Stimulated activated CD4-positive, alpha-beta T cell treated with anti-CD3 and anti-CD28 coated beads, Interleukin-1b, Interleukin-23, amount 100 ng/mL, for 48 hours (primary cell): ENCODE measurements at regions not wholly inside any gene's neighbourhood (a gene's known extent, or its start where the extent isn't known, plus 50 kb on each side); places are given as distances from the start of the nearest gene placed in this dataset.

Experiments used
- DNase-seq: peaks from one replicate; pipeline ENCODE4 v3.0.0-alpha.2; 2020

DNA sequence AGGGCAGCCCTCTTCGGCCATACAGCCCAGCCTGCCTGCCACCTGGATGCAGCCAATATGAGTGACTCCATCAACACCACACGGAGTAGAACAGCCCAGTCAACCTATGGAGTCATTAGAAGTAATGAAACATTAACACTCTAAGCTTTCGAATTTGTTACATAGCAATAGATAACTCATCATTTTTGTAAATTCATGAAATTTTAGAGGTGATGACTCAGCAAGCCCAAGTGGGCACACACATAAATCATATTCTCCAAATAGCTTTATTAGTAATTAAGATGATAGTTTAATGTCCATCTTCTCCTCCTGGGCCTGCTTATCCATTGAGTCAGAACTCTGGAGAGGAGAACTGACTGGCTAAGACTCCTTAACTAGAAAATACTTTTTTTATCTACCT lies 335.0 kb upstream of the KCNH8 start:
- no peak for DNase-seq

DNA sequence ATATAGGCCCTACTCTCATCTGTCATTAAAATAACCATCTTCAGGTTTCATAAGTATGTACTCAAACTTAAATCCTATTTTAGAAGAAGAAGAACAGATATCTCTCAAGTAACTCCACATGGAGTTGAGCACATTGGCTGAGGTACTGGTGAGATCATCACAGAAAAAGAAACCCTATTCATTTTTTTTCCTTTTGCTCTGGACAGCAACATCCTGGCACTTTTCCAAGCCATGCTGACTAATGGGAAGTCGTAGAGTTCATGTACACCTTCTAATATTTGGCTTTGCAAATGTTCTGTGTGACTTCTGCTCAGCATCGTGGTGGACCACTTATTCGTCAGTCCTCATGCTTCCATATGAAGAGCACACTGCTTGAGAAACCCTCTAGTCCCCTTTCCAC lies 336.0 kb upstream of the KCNH8 start:
- DNase-seq, result no peak

DNA sequence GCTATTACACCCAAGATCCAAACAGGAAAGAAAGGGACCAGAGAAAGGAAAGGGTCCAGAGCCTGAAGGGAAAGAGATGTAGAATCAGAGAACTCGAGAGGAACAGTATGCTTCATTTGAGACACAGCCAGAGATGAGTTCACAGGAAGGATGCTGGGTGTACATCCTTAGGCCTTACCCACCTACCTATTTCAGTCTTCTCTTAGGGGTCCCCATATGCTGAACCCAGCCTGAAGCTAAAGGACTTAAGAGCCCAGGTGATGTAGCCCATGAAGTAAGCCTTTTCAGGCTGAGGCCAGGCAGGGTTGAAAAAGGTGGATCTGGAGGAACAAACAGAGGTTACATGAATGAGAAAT lies 338.0 kb upstream of the KCNH8 start:
- DNase-seq, result no peak

DNA sequence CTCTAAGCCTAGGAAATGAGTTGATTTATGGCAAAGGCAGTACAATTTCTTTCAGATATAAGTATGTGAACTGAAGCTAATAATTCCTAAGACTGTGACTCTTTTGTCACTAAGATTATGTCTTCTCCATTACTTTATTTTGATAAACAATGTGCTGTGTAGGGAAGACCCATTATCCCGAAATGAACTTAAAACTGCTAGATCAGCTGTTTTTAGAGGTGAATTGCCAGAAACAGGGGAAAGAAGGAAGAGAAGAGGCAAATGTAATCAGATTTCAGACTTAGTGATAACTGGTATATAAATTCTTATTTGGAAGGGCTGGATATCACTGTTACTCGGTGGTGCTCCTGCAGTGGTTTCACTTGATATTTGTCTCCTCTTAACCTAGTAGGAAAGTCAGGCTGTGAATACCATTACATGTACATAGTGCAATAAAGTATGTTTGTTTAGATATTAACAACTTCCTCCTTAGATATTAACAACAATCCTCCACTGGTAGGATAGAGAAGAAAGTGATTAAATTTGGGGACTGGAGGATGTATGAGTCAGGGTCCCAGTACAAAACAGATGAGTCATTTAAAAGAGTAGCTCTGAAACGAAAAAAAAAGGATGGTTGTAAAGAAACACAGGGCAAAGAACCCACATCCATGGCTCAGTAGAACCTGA lies 338.5 kb upstream of the KCNH8 start:
- DNase-seq, result no peak

DNA sequence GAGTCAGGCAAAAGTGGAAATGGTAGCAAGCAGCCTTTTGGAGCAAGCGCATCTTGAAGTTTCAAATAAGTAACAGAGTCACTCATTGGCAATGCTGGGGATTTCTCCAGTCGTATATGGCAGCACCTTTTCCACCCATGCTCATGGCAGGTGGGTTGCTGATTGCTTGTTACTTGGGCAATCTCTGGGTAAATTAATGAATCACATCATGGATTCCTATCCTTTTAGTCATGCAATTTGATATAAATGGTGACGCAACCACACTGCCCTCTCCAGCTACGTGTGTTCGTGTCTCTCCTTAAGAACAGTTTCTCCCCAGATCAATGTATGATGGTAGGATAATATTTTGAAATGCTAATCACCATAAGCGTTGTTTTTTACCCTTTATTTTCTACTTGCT lies 339.9 kb upstream of the KCNH8 start:
- peak; percentile 18 for DNase-seq

DNA sequence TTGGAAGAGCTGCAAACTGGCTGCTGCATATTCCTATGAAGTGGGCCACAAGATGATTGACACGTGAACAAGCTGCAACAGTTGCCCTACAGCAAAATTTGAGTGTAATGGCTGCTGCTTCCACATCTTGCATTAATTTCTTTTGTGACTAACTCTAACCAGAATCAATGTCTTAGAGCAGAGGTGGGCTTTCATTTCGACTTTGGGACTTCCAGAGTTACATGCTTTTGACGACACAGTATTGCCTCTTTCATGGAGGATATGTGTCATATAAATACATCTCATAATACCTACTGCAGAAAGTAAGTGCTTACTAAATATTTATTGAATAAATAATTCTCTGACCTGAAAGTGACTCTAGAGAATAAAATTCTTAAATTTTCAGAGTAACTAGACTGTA lies 340.7 kb upstream of the KCNH8 start:
- DNase-seq, result no peak

DNA sequence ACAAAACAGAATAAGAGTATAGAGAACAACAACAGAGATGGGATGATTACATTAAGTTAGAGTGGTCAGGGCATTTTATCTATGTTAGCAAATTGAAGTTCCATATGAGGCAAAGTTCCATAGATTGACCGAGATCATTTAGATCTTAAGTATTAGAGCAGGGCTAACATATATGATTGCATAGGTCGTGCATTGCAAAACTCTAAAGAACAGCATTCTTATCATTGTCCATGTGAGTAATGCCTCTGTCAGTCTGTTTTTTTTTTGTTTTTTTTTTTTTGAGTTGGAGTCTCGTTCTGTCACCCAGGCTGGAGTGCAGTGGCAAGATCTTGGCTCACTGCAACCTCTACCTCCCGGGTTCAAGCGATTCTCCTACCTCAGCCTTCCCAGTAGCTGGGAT lies 341.7 kb upstream of the KCNH8 start:
- DNase-seq, result no peak

DNA sequence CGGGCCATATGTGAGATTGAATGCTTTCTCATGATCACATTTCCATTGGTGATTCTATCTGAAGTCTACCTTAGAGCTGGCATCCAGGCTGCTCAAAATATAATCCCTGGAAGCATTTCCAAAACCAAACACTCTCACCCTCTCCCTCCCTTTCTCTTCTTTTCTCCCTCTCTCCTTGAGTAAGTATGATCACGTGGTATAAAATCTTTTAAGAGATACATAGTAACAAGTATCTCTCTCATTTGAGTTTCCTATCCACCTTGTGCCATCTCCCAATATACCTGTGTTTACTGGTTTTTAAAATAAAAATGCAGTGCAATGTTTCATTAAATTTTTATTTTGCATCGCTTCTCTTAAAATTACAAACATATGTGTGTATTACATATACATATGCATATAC lies 350.9 kb upstream of the KCNH8 start:
- no peak for DNase-seq

DNA sequence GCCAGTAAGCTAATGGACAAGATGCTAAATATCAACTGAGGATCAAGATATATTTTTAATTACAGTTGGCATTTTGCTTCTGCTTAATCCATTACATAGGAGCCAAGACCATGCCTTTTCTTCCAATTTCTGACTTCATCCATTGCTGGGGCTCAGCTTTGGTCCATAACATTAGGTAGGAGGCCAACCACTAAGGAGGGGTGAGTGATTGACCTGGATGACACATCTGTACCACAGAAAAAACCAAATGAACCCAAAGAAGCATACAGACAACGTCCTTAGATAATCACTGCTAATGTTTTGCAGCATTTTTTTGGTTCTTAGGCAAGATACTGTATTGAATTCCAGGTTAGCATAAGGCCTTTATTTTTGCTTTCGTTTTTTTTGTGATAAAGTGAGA lies 353.2 kb upstream of the KCNH8 start:
- DNase-seq, result no peak

DNA sequence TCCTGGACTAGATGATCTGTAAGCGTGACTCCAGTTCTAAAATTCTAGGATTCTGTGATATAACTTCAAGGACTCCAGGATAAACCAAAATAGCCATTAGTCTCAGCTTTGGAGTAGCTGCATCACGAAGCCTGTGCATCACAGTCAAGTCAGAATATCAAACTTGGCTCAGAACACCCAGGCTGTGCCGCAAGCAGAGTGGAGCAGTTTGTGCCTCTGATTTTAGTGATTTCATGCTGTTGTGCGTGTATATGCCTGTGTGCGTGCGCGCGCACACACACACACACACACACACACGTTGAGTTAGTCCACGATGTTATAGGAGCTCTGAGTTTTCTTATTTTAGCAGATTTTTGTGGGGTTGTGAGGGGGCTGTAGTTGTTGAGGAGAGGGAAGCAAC lies 356.6 kb upstream of the KCNH8 start:
- no peak for DNase-seq

DNA sequence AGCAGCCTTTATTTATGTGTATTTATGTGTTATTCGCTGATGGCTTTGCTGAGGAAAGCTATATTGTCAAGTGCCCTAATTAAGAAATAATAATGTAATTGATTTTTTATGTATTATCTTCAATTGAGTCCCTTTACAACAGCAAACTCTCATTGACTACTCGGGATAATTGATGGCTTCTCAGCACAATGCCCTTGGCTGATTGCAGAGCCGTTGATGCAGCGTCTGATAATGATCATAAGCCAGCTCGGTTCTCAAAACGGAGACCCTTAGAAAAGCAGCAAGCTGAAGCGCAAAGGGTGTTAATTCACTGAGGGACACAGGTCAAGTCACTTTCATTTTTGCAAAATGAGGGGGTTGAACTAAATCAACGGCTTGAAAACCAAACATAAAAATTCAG lies 357.1 kb upstream of the KCNH8 start:
- DNase-seq, result no peak

DNA sequence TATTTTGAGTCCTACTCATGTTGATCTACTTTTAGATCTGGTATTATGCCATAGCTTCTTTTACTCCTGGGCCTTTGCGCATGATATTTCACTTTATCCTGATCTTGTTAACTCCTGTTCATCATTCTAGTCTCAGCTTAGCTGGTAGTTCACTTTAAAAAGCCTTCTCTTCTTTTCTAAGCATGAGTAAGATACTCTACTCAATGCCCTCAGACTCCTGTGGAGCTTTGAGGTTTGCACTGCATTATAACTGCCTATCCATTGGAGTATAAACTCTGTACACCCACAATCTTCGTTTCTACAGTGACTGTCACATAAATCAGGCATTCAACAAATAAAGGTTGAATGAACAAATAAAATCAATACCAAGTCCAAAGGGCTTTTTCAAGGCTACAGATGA lies 357.9 kb upstream of the KCNH8 start:
- no peak for DNase-seq

DNA sequence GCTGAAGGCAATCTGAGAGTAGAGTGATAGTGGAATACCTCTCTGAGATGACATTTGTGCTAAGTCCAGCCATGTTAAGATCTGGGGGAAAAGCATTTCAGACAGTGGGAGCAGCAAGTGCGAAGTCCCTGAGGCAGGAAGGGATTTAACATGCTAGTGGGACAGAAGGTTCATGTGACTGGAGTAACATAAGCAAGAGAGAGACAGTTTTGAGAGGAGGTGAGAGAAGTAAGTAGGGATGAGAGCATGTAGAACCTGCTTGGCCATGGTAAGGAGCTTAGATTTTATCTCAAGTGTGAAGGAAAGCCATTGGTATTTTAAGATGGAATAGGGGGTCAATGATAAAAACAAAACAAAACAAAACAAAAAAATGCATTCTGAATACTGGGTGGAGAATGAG lies 358.6 kb upstream of the KCNH8 start:
- no peak for DNase-seq

DNA sequence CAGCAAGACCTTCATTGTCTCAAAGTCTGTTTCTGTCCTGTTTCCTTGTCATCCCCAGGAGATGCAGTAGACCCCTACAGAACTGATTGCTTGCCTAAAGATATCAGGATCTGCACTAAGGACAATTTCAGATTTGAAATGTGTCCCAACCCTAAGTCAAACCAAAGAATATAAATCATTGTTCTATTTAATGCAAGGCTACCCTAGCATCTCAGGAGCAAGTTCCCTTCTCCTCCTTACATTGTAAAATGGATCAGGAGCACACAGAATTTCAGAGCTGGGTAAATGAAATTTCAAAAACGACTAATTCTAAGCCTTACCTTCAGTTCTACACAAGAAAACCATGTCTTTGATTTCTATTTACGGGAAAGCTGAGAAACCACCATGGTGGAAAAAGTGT lies 360.9 kb upstream of the KCNH8 start:
- no peak for DNase-seq

DNA sequence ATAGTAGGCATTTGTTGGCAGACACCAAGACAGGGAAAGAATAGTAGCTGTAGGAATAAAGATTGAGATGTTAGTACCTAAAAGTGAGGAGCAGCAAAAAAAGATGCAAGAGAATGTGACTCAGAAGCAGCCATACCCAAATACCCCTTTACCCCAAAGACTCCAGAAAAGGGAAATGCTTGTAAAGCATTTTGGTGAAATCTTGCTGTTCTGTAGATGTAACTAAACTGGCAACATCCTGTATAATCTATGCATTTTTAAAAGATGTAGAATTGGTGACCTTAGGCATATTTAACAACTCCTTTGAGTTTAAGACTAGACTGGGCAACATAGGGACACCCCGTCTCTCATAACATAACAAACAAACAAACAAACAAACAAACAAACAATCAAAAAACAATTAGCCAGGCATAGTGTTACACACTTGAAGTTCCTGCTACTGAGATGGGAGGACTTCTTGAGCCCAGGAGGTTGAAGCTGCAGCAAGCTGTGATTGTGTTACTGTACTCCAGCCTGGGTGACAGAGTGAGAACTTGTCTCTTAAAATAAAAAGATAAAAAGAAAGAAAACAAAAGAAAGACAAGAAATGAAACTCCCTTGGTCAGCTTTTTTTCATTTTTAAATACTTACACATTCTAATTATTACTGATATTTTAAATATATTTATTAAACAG lies 361.5 kb upstream of the KCNH8 start:
- no peak for DNase-seq

DNA sequence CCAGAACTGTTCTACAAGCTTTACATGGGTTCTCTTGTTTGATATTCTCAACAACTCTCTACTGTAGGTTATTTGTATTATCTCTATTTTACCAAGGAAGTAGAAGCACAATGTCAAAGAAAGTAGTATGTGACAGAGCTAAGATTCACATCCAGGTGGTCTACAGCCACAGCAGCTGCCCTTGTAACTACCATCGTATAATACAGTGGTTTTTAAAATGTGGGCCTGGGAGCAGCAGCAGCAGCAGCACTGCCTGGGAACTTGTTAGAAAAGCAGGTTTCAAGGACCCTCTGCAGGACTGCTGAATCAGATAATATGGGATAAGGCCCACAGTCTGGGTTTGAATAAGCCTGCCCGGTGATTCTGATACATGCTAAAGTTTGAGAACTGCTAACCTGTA lies 357.1 kb upstream of the SATB1 start:
- no peak for DNase-seq

DNA sequence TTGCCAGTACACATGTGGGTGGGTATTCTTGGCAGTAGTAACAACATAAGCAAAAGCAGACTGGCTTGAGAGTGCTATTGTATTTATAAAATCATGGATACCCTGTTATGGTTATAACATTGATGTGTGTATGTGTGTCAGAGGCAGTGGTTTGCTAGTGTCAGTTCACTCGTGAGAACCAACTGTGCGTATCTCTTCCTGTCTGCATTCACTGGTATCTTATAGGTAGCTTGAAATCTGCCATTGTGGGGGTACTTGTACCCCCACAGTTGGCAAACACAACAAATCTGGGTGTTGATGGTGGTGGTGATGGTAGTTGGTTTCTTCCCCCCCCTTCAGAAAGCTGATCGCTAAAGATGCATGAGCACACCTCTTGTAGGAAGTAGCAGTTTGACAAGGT lies 355.8 kb upstream of the SATB1 start:
- DNase-seq, result no peak

DNA sequence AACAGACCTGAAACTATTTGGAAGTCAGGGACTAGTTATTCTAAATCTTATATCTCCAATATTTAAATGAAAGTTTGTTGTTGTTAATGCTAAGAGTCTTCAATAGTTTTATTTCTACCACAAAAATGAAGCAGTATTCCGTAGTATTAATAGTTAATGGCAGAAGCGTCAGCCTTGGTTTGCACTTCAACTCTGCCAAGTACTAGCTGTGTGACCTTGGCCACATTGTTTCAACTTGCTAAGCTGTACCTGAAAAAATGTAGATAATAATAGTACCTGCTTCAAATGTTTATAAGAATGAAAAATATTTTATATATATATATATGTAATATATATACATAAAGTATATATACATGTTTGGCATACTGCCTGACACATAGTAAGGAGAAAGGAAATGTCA lies 354.6 kb upstream of the SATB1 start:
- no peak for DNase-seq

DNA sequence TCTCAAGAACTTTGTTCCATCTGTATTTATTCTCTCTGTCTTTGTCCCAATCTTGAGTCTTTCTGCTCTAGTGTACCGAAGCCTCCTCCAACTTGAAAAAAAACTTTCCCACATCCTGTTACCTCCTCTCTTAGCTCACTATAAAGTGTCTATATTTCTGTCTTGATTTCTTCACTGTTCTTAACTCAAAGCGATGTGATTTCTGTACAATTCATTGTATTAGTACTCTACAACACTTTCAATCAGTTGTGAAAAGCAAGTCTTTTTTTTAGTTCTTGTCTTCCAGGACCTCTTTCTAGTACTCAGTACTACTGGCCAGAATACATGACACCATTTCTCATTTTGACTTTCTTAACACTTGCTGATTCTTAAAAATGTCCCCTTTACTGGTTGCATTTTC lies 353.5 kb upstream of the SATB1 start:
- no peak for DNase-seq

DNA sequence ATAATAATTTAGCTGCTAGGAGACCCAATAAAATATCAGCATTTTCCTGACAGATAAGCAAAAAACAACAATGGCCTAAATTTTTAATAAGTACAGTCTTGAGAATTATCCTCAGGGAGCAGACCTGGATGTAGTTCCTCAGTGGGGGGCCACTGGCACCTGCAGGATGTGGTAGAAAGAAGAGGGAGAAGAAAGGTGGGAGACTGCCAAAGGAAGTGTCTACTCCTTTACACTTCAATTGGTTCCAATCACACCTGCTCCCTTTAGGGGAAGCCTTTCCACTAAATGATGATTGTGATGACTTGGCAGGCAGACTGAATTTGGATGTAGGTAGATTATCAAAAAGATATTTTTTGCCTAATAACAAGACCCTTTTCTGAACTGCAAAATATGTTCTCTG lies 353.0 kb upstream of the SATB1 start:
- DNase-seq, result no peak

DNA sequence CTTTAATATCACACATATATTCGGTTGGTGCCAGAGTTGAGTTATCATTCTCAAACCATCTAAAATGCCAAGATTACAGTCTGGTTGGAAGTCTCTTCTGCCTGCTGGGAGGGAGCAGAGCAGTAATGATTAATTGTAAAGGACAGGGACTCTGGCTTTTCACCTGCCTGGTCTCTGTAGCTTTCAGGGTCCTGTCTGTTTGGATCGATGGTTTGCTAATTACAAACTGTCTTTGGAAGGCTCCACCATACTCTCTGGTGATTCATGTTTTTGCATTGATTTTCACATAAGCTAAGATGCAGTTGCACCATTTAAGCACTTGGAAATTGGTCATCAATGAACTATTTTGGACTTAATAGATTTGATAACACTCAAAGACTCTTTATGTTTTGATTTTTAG lies 350.4 kb upstream of the SATB1 start:
- DNase-seq, result no peak

DNA sequence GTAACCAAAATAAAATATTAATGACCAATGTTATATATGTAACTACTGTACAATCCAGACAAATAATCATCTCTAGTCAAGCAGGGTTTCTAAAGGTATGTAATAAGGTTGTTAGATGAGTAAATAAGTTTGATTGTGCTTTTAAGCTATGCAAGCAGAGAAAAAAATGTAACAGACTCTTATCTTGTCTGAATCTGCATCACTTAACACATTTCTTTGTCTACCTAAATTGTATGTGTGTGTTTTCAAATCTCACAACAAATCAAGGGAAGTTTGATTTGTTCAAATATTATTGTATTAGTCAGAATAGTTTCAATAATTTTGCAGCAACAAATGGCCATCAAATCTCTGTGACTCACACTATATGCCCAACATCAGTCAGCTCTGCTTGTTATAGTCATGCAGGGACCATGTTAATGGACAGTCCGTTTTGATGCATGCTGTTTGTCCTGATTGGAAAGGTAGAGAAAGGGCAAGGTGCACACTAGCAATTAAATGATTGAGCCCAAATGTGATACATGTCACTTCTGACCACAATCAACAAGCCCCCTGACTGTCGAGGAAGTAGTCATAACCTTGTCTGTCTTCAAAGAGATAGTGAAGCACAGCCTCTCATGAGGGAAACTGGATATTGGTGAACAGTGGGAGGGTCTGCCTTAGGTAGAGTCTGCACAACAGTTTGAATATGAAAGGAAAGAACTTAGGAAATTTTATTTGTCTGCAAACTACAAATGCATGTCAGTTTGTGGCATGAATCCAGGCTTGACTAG lies 349.4 kb upstream of the SATB1 start:
- no peak for DNase-seq

DNA sequence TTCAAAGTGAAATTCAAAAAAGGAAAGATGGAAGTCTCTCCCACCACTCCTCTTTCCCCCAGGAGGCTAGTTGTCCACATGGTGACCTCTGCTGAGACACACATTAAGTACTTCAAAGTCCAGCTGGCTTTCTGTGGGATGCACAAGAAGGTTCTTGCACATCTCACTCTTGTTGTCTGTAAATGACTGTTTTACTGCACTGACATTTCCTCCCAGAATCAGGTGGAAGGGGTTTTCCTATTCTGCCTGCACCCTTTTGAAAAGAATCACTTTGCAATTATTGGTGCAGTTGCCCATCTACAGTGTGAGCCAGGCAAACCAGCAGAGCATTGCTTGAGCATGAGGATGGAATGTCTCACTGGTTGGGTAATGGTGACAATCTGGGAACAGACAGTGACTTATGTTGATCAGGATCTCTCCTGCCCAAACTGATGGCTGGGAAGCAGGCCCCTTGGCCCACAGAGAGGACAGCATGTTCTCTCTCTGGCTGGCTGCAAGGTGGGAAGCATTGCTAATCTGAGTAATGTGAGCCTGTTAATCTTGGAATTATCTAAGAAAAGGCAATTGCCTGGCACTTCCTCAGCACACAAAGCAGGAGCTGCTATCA lies 347.7 kb upstream of the SATB1 start:
- no peak for DNase-seq

DNA sequence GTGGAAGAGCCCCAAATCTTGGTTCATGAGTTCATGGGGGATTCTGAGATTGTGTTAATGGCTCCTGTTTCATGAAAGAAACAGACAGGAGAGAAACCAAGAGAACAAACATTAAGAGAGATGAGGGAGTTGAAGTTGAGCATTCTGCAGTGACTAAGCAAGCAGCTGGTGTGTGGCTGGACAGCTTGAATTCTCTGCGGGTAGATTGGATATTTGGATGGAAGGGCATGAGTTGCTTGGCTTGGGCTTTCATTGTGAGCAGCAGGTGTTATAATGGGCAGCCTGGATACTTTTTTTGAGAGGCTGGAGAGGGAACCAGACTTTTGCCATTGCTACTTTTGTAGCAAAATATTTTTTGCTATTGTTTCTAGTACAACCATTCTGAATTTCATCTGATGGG lies 346.8 kb upstream of the SATB1 start:
- no peak for DNase-seq
